MCF 10A (cell line): ENCODE measurements at regions not wholly inside any gene's neighbourhood (a gene's known extent, or its start where the extent isn't known, plus 50 kb on each side); places are given as distances from the start of the nearest gene placed in this dataset.

Experiments
- BruUV-seq: library from RNA; stranded (reverse); fragments of 400-500 nt; replicated peaks from 2 replicates; lab custom pipeline; 2021; lab: Mats Ljungman, UMichigan
- CTCF ChIA-PET: fragments of 300-600 bp; sonication (Branson Sonifier 250); formaldehyde crosslinking; extraction: SDS; loops from one replicate; lab custom pipeline; 2021; ENCODE audit warnings: antibody characterized with exemption, inconsistent platforms; lab: Yijun Ruan, JAX
- POLR2A ChIA-PET: fragments of 300-600, 350-650 bp; sonication (Branson Sonifier 250); formaldehyde crosslinking; extraction: SDS; loops from one replicate; lab custom pipeline; 2020; ENCODE audit warnings: antibody characterized with exemption, inconsistent platforms; lab: Yijun Ruan, JAX
- DNase-seq: peaks from one replicate; pipeline ENCODE4 v3.0.0-alpha.2; 2018; ENCODE audit not compliant: unreplicated experiment
- H3K27ac Mint-ChIP-seq: one replicate; pipeline ENCODE4 v1.8.0; 2022; ENCODE audit warnings: mild to moderate bottlenecking, low read depth, mixed read lengths; ENCODE audit not compliant: unreplicated experiment
- H3K27me3 Mint-ChIP-seq: one replicate; pipeline ENCODE4 v1.8.0; 2022; ENCODE audit warnings: mixed read lengths; ENCODE audit not compliant: insufficient read depth, unreplicated experiment
- H3K36me3 Mint-ChIP-seq: one replicate; pipeline ENCODE4 v1.8.0; 2022; ENCODE audit warnings: mild to moderate bottlenecking, moderate library complexity, mixed read lengths; ENCODE audit not compliant: insufficient read depth, unreplicated experiment
- H3K4me1 Mint-ChIP-seq: one replicate; pipeline ENCODE4 v1.8.0; 2022; ENCODE audit warnings: mixed read lengths; ENCODE audit not compliant: insufficient read depth, unreplicated experiment
- H3K4me3 Mint-ChIP-seq: one replicate; pipeline ENCODE4 v1.8.0; 2022; ENCODE audit warnings: mild to moderate bottlenecking, moderate library complexity, mixed read lengths; ENCODE audit not compliant: unreplicated experiment
- H3K9me3 Mint-ChIP-seq: one replicate; pipeline ENCODE4 v1.8.0; 2022; ENCODE audit warnings: mixed read lengths; ENCODE audit not compliant: unreplicated experiment
- intact Hi-C: fragments of 100-400 bp; cut with micrococcal nuclease; formaldehyde crosslinking; loops from 2 replicates; pipeline ENCODE4 v1.14.1; 2022
- TF ChIP-seq, protein P1 (sequence below): fragments of 200-600 bp; IDR thresholded peaks from one replicate; pipeline ENCODE4 v1.8.0; 2022; ENCODE audit warnings: antibody characterized with exemption, mild to moderate bottlenecking; ENCODE audit not compliant: unreplicated experiment

DNA sequence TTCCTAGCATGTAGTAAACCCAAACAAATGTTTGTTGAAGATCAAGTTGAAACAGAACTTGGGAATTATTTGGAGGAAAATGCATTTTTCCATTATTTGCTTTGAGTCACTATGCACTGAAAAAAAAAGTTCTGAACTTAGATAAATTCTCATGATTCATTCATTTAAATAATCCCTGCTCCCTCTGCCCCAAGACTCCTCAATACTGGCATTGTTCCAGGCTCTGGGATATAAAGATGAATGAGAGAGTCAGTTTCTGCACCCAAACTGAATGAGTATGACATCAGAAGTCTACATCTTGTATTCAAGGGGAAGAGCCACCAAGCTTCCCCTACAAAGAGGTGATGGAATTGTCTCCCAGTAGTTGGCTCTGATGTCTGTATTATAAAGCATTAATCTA, 123.9 kb downstream of the SEC61B start:
- intact Hi-C loops = no loop called here
- Mint-ChIP-seq H3K36me3 (no peaks in the 10 kb centered on the region), H3K9me3 (no peaks in the 10 kb centered on the region), H3K4me3 (no peak overlapping the region), H3K4me1 (peaks cover 5% of the 10 kb centered on the region), H3K27me3 (no peaks in the 10 kb centered on the region), H3K27ac (no peak overlapping the region)
- no TSS peak for BruUV-seq
- ChIA-PET CTCF (interaction anchor here (0.6 to 1.2 kb wide), 4 partner anchors 81 to 564 kb away, joined by 3 to 4 read pairs (median 3); no protein-coding TSS in a partner anchor), POLR2A (interaction anchor here (0.6 kb wide), 1 partner anchor 1424 kb away, joined by 3 read pairs; no protein-coding TSS in a partner anchor)
- DNase-seq = peak; percentile 56
- TF ChIP-seq, protein P1, sequence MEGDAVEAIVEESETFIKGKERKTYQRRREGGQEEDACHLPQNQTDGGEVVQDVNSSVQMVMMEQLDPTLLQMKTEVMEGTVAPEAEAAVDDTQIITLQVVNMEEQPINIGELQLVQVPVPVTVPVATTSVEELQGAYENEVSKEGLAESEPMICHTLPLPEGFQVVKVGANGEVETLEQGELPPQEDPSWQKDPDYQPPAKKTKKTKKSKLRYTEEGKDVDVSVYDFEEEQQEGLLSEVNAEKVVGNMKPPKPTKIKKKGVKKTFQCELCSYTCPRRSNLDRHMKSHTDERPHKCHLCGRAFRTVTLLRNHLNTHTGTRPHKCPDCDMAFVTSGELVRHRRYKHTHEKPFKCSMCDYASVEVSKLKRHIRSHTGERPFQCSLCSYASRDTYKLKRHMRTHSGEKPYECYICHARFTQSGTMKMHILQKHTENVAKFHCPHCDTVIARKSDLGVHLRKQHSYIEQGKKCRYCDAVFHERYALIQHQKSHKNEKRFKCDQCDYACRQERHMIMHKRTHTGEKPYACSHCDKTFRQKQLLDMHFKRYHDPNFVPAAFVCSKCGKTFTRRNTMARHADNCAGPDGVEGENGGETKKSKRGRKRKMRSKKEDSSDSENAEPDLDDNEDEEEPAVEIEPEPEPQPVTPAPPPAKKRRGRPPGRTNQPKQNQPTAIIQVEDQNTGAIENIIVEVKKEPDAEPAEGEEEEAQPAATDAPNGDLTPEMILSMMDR = no peak

DNA sequence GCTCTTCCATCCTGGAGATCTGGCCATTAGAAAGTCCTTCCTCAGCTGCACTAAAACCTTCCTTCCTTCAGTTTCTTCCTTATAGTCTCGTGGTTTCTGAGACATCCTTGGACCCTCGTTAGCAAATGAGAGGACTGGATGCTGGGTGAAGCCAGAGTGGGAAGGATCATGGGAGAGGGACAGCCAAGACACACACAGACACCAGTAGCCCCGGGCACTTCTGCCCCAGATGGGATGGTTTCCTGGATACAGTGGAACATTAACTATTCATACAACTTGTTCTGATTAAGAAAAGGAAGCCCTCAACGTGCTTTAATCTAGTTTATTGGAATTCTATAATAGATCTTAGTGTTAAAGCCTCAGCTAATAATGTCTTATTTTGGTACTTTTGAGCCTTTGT, 125.5 kb downstream of the SEC61B start:
- H3K27me3 Mint-ChIP-seq = no peaks in the 10 kb centered on the region
- CTCF ChIA-PET = interaction anchor here (1.0 kb wide), 1 partner anchor 26 kb away, joined by 3 read pairs; no protein-coding TSS in a partner anchor
- H3K9me3 Mint-ChIP-seq = no peaks in the 10 kb centered on the region
- H3K36me3 Mint-ChIP-seq = no peaks in the 10 kb centered on the region
- DNase-seq = no peak
- BruUV-seq = no TSS peak
- peaks cover 5% of the 10 kb centered on the region for H3K4me1 Mint-ChIP-seq
- intact Hi-C loops = no loop called here
- no peak overlapping the region for H3K4me3 Mint-ChIP-seq
- POLR2A ChIA-PET = no interaction called here
- TF ChIP-seq, protein P1 = no peak
- no peak overlapping the region for H3K27ac Mint-ChIP-seq

DNA sequence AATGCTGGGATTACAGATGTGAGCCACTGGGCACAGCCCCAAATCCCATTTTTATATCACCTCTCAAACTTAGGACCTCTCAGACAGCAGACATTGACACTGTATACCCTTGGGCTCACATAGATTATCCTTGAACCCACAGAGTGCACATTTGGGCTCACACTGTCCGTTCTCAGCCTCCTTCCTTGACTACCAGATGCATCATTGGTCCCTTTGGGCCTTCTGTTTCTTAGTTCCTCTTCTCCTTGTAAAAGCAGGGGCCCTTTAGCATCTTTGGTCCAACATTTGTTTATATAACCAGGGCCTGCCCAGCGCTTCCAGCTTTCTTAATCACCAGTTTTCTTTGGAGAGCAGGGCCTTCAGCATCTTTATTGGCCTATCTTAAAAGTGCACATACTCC, 126.2 kb downstream of the SEC61B start:
- H3K4me3 Mint-ChIP-seq = no peak overlapping the region
- H3K27me3 Mint-ChIP-seq = no peaks in the 10 kb centered on the region
- no peak overlapping the region for H3K27ac Mint-ChIP-seq
- H3K4me1 Mint-ChIP-seq = peaks cover 5% of the 10 kb centered on the region
- BruUV-seq = no TSS peak
- CTCF ChIA-PET = no interaction called here
- no peaks in the 10 kb centered on the region for H3K9me3 Mint-ChIP-seq
- intact Hi-C loops = no loop called here
- TF ChIP-seq, protein P1 = no peak
- no peak for DNase-seq
- H3K36me3 Mint-ChIP-seq = no peaks in the 10 kb centered on the region
- POLR2A ChIA-PET = no interaction called here

DNA sequence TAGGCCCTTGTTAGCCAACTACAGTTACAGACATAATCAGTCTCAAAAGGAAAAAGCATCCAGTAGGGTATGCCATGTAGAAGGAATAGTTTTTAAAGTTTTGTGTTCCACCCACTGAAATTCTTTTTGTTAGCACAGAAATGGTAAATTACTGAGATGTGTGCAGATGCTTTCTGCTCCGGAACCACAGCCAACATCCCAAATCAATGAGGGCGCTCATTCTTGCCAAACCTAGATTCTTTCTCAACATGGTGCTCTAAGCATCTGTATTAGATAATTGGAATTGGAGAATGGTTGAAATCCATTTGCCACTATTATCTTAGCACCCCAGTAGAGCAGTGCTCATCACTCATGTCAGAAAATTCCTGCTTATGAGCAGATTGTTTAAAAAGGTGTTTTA, 127.8 kb downstream of the SEC61B start:
- peaks cover 5% of the 10 kb centered on the region for H3K4me1 Mint-ChIP-seq
- ChIA-PET POLR2A (interaction anchor here (1.2 kb wide), 1 partner anchor 471 kb away, joined by 4 read pairs; the partner anchor contains the start of gene NR4A3), CTCF (interaction anchor here (1.1 kb wide), 1 partner anchor 9 kb away, joined by 3 read pairs; no protein-coding TSS in a partner anchor)
- no peak for DNase-seq
- no peaks in the 10 kb centered on the region for H3K9me3 Mint-ChIP-seq
- intact Hi-C loops = no loop called here
- H3K4me3 Mint-ChIP-seq = no peak overlapping the region
- TF ChIP-seq, protein P1 = no peak
- H3K36me3 Mint-ChIP-seq = no peaks in the 10 kb centered on the region
- BruUV-seq = no TSS peak
- no peak overlapping the region for H3K27ac Mint-ChIP-seq
- H3K27me3 Mint-ChIP-seq = no peaks in the 10 kb centered on the region
